OCI-LY3 (cell line): ENCODE measurements at regions not wholly inside any gene's neighbourhood (a gene's known extent, or its start where the extent isn't known, plus 50 kb on each side); places are given as distances from the start of the nearest gene placed in this dataset.
A peak's percentile ranks its signal among the peaks of the same experiment; 100 is the strongest.

Experiments used
- H2AFZ ChIP-seq: fragments of 200-600, 300-600 bp; shearing (Covaris generic); 2 replicates; pipeline ENCODE4 v1.6.0; 2014; ENCODE audit warnings: antibody characterized with exemption, low read depth, low read length
- H3K27ac ChIP-seq: fragments of 200-600, 300-600 bp; sonication (generic); 2 replicates; pipeline ENCODE4 v1.5.1; 2014; ENCODE audit warnings: mild to moderate bottlenecking, low read length, moderate library complexity, mixed read lengths
- H3K27me3 ChIP-seq: fragments of 200-600, 300-600 bp; sonication (generic); 2 replicates; pipeline ENCODE4 v1.6.1; 2014; ENCODE audit warnings: low read depth, low read length, mixed read lengths
- H3K36me3 ChIP-seq: fragments of 200-600, 300-600 bp; sonication (generic); replicated peaks from 2 replicates; pipeline ENCODE3; 2014; ENCODE audit warnings: low read depth, low read length, mixed read lengths
- H3K4me1 ChIP-seq: fragments of 300-600, 200-600 bp; sonication (generic); 2 replicates; pipeline ENCODE4 v1.6.1; 2014; ENCODE audit warnings: low read length, mixed read lengths
- H3K4me2 ChIP-seq: fragments of 200-600, 300-600 bp; sonication (generic); 2 replicates; pipeline ENCODE4 v1.6.1; 2014; ENCODE audit warnings: low read length, mixed read lengths
- H3K4me3 ChIP-seq: fragments of 300-600, 200-600 bp; sonication (generic); 2 replicates; pipeline ENCODE4 v1.5.1; 2014; ENCODE audit warnings: antibody characterized with exemption, mild to moderate bottlenecking, low read length, moderate library complexity
- H3K79me2 ChIP-seq: fragments of 300-600, 200-600 bp; shearing (Covaris generic); 2 replicates; pipeline ENCODE4 v1.6.1; 2014; ENCODE audit warnings: mild to moderate bottlenecking, low read length, mixed read lengths
- H3K9ac ChIP-seq: fragments of 300-600, 200-600 bp; shearing (Covaris generic); 2 replicates; pipeline ENCODE4 v1.6.0; 2014; ENCODE audit warnings: mild to moderate bottlenecking, low read length, moderate library complexity
- H3K9me3 ChIP-seq: fragments of 200-600, 300-600 bp; shearing (Covaris generic); 2 replicates; pipeline ENCODE4 v1.6.1; 2014; ENCODE audit warnings: low read length, mixed read lengths; ENCODE audit not compliant: insufficient read depth
- H4K20me1 ChIP-seq: fragments of 200-600, 300-600 bp; sonication (generic); 2 replicates; pipeline ENCODE4 v1.6.1; 2016; ENCODE audit warnings: low read length, mixed read lengths; ENCODE audit not compliant: insufficient read depth
- CTCF ChIP-seq: fragments of 200-600, 300-600 bp; sonication (generic); IDR thresholded peaks from 2 replicates; pipeline ENCODE4 v1.5.1; 2014; ENCODE audit warnings: antibody characterized with exemption, low read length, low read depth
- EZH2phosphoT487 ChIP-seq: fragments of 200-600 bp; shearing (Covaris generic); IDR thresholded peaks from 2 replicates; pipeline ENCODE4 v1.6.1; 2018; ENCODE audit warnings: antibody characterized with exemption, mixed run types, low read depth

- H3K4me2 ChIP-seq = peak overlapping the region; percentile 45
- no peaks in the 10 kb centered on the region for H3K79me2 ChIP-seq
- 0 out of 2 replicates have a peak overlapping the region, but pooled peaks have one; percentile 0 for H3K4me3 ChIP-seq
- H3K4me1 ChIP-seq = peaks cover 14% of the 10 kb centered on the region
- TF ChIP-seq CTCF = no peak
- TF ChIP-seq EZH2phosphoT487 = no peak
- no peak overlapping the region for H2AFZ ChIP-seq
- H3K27ac ChIP-seq = no peak overlapping the region
- H3K9ac ChIP-seq = no peak overlapping the region
- H3K27me3 ChIP-seq = no peaks in the 10 kb centered on the region
- H3K36me3 ChIP-seq = no peaks in the 10 kb centered on the region
- no peaks in the 10 kb centered on the region for H4K20me1 ChIP-seq
- no peaks in the 10 kb centered on the region for H3K9me3 ChIP-seq
These were observed 267.7 kb upstream of the SPRED2 start for GRCh38 chr2:65700004-65700651.

GRCh38 chr2:65691816-65692215 lies 259.4 kb upstream of the SPRED2 start:
- Histone ChIP-seq H3K36me3 (no peaks in the 10 kb centered on the region), H3K79me2 (no peaks in the 10 kb centered on the region), H3K4me1 (no peaks in the 10 kb centered on the region), H4K20me1 (no peaks in the 10 kb centered on the region), H3K4me2 (no peak overlapping the region), H3K9me3 (no peaks in the 10 kb centered on the region), H3K27me3 (peaks cover 12% of the 10 kb centered on the region; the same call in 1 of the 2 replicates), H3K27ac (no peak overlapping the region), H2AFZ (no peak overlapping the region), H3K4me3 (no peak overlapping the region), H3K9ac (no peak overlapping the region)
- TF ChIP-seq EZH2phosphoT487 = no peak
- TF ChIP-seq CTCF = no peak

GRCh38 chr2:65688141-65688886 lies 255.9 kb upstream of the SPRED2 start:
- Histone ChIP-seq H3K27ac (no peak overlapping the region), H3K4me1 (peaks cover 5% of the 10 kb centered on the region; the same call in 1 of the 2 replicates), H3K9ac (no peak overlapping the region), H3K4me3 (no peak overlapping the region), H2AFZ (no peak overlapping the region), H3K9me3 (no peaks in the 10 kb centered on the region), H3K27me3 (peaks cover 12% of the 10 kb centered on the region; the same call in 1 of the 2 replicates), H3K79me2 (no peaks in the 10 kb centered on the region), H3K4me2 (no peak overlapping the region), H4K20me1 (no peaks in the 10 kb centered on the region), H3K36me3 (no peaks in the 10 kb centered on the region)
- no peak for TF ChIP-seq EZH2phosphoT487
- no peak for TF ChIP-seq CTCF

- no peaks in the 10 kb centered on the region for H3K36me3 ChIP-seq
- TF ChIP-seq CTCF = no peak
- TF ChIP-seq EZH2phosphoT487 = no peak
- no peak overlapping the region for H3K4me3 ChIP-seq
- no peak overlapping the region for H3K9ac ChIP-seq
- no peaks in the 10 kb centered on the region for H4K20me1 ChIP-seq
- peaks cover 12% of the 10 kb centered on the region; the same call in 1 of the 2 replicates for H3K27me3 ChIP-seq
- no peaks in the 10 kb centered on the region for H3K9me3 ChIP-seq
- H3K79me2 ChIP-seq = no peaks in the 10 kb centered on the region
- peaks cover 5% of the 10 kb centered on the region; the same call in 1 of the 2 replicates for H3K4me1 ChIP-seq
- H2AFZ ChIP-seq = no peak overlapping the region
- H3K4me2 ChIP-seq = no peak overlapping the region
- no peak overlapping the region for H3K27ac ChIP-seq
These were observed 255.2 kb upstream of the SPRED2 start for GRCh38 chr2:65687614-65688013.
